GM19372 (cell line): ENCODE measurements at regions not wholly inside any gene's neighbourhood (a gene's known extent, or its start where the extent isn't known, plus 50 kb on each side); places are given as distances from the start of the nearest gene placed in this dataset.

Source experiments
- ATAC-seq: cut with Tn5 transposase; IDR thresholded peaks from one replicate; pipeline ENCODE4 v1.9.1; 2021; ENCODE audit warnings: mild to moderate bottlenecking, low read depth, moderate library complexity; ENCODE audit not compliant: unreplicated experiment

DNA sequence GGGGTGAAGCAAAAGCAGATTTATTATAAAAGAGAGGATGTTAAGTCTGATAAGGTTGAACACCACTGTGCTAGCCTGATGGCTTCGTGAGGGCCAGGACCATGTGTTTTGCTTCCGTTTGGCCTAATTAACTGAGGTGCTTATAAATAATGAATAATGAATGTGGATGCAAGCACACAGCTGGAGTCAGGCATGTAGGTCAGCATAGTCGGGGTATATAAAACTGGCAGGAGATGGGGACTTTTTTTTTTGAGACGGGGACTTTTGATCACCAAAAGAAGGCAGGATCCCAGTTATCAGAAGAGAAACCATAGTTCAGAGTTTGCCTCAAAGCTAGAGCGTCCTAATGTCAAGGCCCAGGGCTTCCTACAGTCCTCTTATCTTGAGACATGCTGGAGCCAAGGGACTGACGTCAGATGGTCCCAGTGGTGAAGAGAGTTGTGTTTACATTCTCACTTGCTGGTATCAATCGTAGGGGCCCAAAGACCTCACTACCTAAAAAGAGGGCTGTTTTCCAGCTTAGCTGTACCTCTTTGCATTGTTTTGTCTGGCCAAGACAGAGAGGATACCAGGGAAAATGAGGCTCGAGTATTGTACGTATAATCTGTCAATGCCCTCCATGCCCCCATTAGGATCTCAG is 50.4 kb downstream of the RTL9 start:
- no peak for ATAC-seq

DNA sequence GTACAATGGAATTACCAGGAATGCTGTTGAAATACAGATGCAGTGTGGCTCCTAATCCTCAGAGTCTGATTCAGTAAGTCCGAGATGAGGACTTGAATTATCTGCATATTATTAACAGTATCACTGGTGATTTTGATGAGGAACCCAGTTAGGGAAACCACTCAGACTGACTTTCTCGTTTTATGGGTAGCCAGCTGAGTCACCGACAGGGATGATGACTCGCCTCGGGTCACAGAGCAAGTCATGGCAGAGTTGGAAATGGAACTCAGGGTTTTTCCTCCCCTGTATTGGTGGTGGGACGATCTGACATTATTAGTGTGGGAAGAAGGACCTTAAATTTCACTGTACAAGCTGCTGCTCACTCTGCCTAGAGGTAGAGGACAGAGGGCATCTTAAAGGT is 51.3 kb downstream of the RTL9 start:
- no peak for ATAC-seq

DNA sequence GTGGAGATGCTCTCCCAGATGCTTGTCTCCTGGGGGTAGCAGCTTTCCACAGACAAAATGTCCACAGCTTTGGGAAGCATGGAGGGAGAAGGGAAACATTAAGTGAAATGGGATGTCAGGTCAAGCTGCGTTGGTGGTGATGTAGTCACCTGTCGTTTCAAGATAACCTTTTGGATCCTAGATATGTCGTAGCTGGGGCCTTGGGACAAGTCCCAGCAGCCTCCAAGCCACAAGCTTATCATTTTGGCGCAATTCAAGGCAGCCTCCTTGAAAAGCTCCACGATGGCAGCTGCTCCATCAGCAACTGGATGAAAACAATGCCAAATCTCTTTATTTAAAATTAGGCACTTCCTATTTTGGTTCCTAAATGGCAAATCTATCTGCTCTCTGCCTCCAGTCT is 52.0 kb downstream of the RTL9 start:
- ATAC-seq = no peak

DNA sequence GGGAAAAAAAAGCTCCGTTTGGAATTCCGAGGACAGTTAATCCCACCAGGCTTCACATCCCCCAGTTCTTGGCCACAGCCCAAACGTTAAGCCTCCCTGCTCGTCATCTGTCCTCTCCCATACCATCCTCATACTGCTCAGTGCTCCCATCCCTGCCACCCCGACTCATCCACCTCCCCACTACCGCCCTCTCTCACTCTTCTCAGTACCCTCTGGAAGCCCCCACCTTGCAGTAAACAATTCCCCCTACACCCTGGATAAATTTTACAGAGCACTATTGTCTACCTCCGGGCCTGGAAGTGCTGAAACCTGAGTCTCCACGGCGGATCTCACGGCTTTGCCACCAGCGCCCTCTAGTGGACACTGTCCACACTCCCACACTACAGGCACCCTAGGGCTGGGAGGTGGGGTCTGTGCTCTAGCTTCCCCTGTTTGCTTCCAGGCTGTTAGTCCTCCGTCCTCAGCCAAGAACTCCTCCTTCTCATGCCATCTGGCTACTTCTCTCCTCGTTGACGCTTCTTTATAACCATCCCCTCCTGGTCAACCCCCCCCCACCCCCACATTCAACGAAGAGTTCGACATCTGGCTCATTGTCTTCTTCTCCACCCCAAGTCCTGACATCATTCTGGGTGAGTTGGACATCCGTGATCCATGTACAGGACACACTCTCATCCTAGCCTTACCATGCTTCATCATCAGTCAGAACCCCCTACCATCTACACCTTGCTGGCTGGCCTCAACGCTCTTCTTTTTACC is 54.5 kb downstream of the RTL9 start:
- peak; percentile 72 for ATAC-seq

DNA sequence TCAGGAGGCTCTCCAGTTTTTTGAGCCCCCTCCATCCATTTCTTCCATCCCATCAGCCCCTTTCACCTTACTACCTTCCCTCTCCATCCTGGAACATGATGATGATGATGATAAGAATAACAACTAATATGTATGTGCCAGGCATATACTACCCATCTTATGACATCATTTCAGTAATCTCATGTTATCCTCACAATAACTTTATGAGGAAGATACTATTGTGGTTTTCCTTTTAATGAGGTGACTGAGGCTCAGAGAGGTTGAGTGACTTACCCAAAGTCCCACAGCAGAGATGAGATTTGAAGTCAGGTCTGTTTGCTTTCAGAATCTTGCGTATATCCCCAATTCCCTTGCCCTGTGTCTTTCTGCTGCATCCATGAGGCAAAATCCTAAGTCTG is 55.1 kb downstream of the RTL9 start:
- ATAC-seq = no peak

DNA sequence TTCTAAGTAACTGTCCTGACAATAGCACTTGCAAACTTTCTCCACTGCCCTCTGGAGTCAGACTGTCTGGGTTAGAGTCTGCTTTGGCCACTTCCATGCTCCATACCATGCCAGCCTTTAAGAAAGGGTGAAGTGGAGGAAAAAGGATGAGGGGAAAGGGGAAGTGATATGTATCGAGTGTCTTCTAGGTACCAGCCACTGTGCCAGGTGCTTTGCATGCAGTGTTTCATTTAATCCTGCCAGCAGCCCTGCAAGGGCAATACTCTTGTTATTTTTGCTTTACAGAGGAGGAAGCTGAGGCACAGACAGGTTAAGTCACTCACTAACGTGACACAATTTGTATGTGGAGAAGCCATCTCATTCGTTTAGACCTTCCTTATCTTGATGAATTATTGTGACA is 55.6 kb downstream of the RTL9 start:
- ATAC-seq = no peak

DNA sequence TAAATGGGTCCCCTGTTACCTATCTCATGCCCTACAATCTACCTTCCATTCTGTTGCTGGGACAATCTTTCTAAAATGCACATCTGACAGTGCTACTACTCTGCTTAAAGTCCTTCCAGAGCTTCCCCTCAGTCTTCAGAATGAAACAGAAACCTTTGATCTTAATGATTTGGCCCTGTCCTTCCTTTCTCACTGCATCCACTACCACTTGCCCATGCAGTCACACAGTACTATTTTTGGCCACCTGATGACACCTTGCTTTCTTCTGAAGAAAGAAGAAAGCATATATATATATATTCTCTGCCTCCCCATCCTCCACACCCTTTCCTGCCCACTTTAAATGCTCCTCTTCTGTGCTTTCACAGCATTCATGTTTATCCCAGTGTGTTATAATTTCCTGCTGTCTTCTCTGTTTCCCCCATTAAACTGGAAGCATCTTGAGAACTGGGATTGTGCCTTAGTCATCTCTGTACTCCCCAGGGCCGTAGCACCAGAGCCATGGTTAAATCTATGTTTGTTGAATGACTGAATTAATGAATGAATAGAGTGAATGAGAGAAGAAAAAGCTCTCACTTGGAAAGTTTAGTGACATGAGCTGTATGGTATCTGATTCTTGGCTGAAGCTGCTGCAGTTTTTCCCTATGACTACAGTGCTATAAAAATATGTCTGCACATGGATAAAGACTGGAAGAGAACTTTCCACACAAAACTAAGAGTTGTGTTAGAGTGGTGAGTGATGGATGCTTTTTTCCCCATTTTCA is 56.2 kb downstream of the RTL9 start:
- ATAC-seq = peak; percentile 56

DNA sequence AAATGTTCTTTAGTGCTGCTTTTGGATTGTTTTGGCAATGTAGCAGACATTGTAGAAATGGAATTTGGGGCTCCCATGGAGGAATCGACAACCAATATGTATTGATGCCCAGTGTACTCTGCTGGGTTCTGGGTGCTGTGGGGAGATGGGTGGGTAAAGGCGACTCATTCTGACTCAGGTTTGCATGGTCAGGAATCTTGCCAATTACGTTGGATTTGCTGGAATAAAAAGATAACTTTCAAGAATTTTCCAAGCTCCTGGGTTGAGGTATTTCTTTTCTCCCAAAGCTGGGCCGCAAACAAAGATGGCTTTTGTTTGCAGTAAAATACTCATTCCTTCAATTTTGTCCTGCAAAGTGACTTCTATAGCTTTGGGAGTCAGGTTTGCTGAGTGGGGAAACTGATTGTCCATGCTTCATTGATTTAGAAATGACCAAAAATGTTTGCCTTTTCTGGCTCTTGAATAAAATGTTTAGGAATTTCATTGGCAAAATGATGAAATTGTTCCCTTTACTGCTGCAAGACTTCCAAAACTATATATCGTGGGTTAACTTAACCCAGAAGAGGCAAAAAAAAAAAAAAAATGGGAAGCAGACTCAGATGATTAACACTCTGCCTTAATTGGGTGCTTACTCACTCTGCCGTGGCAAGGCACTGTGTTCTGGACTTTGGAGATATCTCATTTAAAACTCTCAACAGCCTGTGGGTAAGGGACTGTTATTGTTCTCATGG is 57.0 kb downstream of the RTL9 start:
- ATAC-seq = no peak

DNA sequence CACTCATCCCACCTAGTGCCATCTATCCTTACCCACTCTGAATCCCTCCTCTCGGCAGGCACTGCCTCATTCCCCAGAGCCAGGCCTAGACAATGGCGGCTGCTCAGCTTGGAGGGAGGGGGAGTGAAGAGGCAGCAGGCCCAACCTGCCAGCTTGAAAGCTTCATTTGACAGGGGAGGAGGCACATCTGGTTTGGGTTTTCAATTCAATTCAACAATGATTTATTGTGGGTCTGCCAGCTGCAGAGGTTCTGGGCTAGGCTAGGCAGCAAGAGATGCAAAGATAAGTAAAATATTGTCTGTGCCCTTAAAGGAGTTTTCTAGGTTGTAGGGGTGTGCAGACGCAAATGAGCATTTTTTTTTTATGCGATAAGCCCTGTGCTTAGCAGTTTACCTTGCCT is 58.5 kb downstream of the RTL9 start:
- no peak for ATAC-seq

DNA sequence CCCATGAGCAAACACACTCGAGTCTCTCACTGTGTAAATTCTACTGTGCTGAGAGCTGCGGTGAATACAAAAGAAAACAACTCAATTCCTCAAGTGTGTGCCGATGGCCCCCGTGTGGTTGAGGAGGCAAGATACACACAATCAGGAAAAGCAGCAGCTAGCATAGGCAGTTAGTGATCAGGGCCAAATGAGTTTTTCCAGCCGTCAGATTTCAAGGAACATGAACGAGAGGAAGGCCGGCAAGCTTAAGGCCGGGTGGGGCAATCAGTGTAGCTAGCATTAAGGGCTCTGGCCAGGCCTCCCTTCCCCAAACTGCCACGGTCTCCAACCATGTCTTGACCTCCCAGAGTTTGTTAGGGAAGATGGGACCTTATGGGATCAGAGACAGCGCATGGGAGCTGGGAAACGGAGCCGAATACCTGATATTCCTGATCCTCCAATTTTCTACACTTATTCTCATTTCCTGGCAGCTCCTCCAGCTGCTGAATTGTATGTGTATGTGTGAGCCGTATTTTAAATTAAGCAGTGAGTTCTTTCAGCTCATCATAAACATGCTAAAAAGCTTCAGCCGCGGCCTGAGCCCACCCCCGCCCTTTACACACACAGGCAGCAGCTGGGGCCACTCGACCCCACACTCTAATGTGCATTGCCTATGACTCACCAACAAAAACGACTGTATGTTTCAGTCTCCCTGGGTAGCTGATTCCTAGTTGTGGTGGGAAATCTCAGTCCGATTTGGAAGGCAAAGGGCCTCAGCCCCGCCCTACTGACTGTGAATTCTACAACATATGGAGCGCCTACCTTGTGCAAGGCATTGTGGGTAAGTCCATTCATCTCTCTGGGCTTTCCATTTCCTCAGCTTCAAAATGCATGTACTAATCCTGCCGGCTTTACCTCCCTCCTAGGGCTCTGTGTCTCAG is 59.9 kb downstream of the RTL9 start:
- no peak for ATAC-seq

DNA sequence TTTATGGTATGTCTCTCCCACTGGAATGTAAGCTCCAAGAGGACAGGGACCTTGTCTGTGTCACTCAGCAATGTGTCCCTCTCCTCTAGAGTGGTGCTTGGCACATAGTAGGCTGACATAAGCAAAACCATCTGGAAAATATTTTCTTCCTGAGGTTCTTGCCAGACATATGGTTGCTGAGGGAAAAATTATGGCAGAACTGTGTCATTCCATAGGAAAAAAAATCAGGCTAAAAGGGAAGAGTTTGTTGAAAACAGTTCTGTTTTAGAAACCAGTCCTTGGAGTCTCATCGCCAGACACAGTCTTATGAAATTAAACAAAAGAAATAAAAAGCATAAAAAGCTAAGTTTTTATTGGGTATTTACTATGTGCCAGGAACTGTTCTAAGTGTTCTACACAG is 60.9 kb downstream of the RTL9 start:
- no peak for ATAC-seq

DNA sequence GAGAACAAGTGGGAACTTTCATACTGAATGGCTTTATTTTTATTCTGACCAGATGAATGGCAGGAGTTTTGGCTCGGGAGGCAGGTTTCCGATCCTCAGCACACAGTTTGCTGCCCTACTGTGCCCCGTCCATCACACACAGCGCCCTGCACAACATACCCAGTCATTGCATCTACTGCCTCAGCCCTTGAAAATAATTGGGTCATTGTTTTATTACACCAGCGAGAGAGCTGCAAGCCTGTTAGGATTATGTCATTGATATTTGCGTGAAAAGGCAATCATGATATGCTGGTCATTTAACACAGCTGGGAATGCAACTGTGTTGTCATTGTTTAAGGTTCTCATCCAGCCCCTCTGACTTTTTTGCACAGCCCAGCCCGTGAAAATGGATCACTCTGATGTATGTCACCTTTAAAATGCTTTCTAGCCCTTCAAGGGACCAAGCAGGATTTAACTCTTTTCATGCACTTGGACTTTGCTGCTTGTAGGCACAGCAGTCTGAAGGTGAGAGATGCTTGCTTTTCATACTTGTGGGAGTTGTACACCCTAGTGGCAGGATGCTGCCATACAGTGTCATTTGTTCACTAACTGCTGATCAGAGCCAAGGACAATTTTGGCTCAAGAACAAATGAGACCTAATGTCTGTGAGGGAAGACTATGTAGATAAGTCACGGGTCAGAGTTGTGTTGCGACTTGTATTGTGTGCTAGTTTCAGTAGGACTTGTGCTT is 62.3 kb downstream of the RTL9 start:
- ATAC-seq = no peak

DNA sequence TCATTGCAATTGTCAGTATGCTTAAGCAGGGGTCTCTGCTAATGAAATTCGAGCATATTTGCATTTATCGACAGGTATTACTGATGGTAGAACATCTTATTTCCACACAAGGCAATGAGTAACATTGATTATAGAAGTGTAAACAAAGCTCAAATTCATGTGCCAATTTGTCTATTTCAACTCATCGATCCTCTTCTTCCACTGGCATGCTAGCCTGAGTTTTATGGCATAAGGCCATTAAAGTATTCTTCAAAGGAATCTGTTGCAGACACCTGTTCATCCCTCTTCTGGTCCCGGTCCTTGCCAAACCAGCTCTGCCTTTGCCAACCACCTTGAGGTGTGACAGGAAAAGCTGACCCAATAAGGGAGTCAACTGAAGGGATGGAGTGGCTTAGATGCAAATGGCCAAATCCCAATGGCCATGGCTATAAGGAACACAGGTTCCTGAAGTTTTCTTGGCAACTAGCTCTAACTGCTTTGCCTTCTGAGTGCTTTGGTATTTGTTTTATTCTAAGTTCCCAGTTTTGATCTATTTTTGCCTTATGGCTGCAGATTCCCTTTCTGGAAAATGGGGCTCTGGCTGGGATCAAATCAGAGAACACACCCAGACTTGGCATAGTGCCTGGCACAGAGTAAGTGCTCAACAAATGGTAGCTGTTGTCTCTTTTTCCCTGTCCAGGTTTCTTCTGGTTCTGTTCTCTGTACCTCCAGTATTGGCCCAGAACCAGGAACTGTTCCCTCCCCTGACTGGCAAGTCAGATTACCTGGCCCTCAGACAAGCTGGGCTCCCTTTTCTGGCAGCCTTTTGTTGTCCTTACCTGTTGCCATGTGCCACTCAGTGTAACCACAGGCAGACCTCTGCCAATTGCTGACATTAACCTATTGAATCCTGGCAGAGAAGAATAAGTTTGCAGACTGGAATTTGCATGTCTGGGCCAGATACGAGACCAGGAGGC is 63.1 kb downstream of the RTL9 start:
- no peak for ATAC-seq

DNA sequence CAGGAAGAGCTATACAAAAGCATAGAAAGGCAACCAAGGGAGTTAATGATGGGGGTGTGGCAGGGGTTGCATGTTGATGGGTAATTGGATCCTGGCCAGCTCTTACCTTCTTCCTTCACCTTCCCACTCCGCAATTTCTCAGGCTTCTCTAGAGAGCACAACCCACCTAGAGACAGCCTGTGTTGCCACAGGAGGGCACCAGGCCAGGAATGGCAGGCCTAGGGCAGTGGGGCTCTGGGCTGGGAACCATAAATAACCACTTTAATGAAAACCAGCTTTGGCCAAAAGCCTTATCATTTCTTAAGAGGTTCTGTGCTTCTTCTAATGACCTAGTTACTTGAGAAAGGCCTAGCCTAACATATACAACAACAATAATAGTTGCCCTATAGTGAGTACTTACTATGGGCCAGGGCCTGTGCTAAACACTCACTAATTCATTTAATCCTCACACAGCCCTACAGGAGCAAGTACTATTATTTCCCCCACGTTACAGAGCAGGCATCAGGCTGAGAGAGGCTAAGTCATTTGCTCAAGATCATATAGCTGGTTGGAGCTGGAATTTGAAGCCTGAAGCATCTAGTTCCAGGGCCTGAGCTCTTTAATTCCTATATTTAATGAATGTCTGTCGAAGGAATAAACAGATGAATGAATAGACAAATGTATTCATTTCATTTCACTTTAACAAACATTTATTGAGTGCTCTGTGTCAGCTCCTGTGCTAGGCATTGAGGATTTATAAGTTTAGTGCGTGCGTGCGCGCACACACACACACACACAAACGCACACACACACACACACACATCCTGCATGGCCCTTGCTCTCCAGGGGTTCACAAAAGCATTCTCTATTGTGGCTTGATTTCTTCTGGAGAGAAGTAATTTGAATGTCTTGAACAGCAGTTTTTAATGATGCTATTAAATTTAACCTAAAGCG is 66.8 kb downstream of the RTL9 start:
- ATAC-seq = no peak

DNA sequence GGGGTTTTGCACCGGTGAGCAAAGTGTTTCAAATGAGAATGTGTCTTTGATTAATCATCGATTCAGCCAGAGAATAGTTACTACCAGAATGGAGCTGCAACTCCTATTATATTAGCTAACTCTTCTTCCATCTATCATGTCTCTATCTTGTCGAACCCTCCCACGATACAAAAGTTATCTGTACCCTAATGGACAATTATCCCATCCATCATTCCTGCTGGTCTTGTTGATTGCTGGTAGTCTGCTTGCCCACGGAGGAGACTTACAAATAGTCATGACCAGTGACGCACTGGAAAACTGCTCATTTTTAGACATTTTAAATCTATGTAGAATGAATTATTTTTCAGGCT is 67.5 kb downstream of the RTL9 start:
- no peak for ATAC-seq

DNA sequence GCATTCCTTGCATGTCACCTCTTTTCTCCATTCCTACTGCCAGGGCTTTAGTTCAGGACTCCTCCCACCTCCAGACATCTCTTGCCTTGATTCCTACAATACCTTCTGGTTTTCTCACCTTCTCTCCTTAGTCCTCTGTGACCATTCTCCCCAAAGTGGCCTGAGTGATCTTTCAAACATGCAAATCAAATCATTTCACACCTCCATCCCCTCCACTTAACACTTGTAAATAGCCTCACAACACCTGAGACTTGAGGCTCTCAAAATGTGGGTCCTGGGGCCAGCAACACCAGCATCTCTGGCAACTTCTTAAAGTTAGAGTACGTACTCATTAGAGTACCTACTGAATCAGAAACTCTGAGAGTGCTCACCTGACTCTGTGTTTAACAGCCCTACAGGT is 68.4 kb downstream of the RTL9 start:
- no peak for ATAC-seq

DNA sequence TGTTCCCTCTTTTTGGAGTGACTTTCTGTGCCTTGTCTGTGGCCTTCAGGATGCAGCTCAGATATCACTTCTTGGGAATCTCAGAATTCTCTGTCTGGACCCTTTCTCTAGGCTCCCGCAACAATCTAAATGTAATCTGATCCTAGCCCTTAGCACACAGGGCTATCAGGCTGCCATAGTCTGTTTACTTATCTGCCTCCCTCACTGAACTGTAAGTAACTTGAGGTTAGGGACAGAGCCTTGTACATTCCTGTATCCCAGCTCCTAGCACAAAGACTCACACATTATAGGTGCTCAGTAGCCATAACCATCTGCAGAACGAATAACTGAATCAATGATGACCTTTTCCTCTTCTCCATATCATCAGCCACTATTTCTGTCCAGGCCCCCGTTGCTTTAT is 69.5 kb downstream of the RTL9 start:
- ATAC-seq = no peak
